HAP-1 (cell line): ENCODE measurements at regions not wholly inside any gene's neighbourhood (a gene's known extent, or its start where the extent isn't known, plus 50 kb on each side); places are given as distances from the start of the nearest gene placed in this dataset.
"Not testable (repeated sequence)": the region's sequence is repeated elsewhere in the genome, so short reads cannot be mapped to it uniquely, and the experiment has no call there.

Experiments
- DNase-seq, 2 experiments: peaks; one replicate each; pipeline ENCODE4 v3.0.0-alpha.2; 2016 to 2020; ENCODE audit warnings: low spot score in 2 of 2
- H3K27me3 ChIP-seq: fragments of 250-450 bp; sonication (Bioruptor Pico); 2 replicates; pipeline ENCODE4 v1.5.1; 2020; ENCODE audit warnings: low read depth, mild to moderate bottlenecking, moderate library complexity
- H3K36me3 ChIP-seq: fragments of 250-450 bp; sonication (Bioruptor Pico); replicated peaks from 2 replicates; pipeline ENCODE4 v1.5.1; 2020; ENCODE audit warnings: mild to moderate bottlenecking
- H3K4me1 ChIP-seq: fragments of 250-450 bp; sonication (Bioruptor Pico); 2 replicates; pipeline ENCODE4 v1.5.1; 2020; ENCODE audit warnings: mild to moderate bottlenecking
- H3K4me3 ChIP-seq: fragments of 250-450 bp; sonication (Bioruptor Pico); 2 replicates; pipeline ENCODE4 v1.5.1; 2020; ENCODE audit warnings: mild to moderate bottlenecking, moderate library complexity
- H3K9me3 ChIP-seq: fragments of 250-450 bp; sonication (Bioruptor Pico); 2 replicates; pipeline ENCODE4 v1.5.1; 2020; ENCODE audit warnings: mild to moderate bottlenecking, moderate library complexity
- in situ Hi-C: fragments of 300-500 bp; cut with MboI; formaldehyde crosslinking; loops from 3 replicates; pipeline ENCODE4 v1.14.3; 2020; ENCODE audit warnings: low sequenced_read_pairs, inconsistent platforms, mixed read lengths

- Histone ChIP-seq H3K36me3 (no peaks in the 10 kb centered on the region), H3K27me3 (no peaks in the 10 kb centered on the region), H3K4me1 (no peaks in the 10 kb centered on the region), H3K9me3 (no peaks in the 10 kb centered on the region), H3K4me3 (no peak overlapping the region)
- DNase-seq = no peak
- in situ Hi-C loops = no loop called here
Observed at GRCh38 chr12:97876780-97877179, 414.2 kb downstream of the RMST start.

GRCh38 chr12:97877404-97877803, 414.8 kb downstream of the RMST start:
- H3K36me3 ChIP-seq = no peaks in the 10 kb centered on the region
- H3K4me1 ChIP-seq = no peaks in the 10 kb centered on the region
- peak in 1 of 2 experiments; percentile 9 for DNase-seq
- H3K27me3 ChIP-seq = no peaks in the 10 kb centered on the region
- no peak overlapping the region for H3K4me3 ChIP-seq
- H3K9me3 ChIP-seq = no peaks in the 10 kb centered on the region
- in situ Hi-C loops = no loop called here

- no peaks in the 10 kb centered on the region for H3K9me3 ChIP-seq
- H3K36me3 ChIP-seq = no peaks in the 10 kb centered on the region
- no peaks in the 10 kb centered on the region for H3K27me3 ChIP-seq
- no peak for DNase-seq
- no peak overlapping the region for H3K4me3 ChIP-seq
- H3K4me1 ChIP-seq = peaks cover 6% of the 10 kb centered on the region
- in situ Hi-C loops = no loop called here
Observed at GRCh38 chr12:97886511-97887176, 424.0 kb downstream of the RMST start.

GRCh38 chr12:97897881-97898280, 435.3 kb downstream of the RMST start:
- H3K27me3 ChIP-seq, H3K9me3 ChIP-seq, in situ Hi-C loops, H3K4me1 ChIP-seq, H3K36me3 ChIP-seq, DNase-seq, H3K4me3 ChIP-seq: not testable (repeated sequence)

- no peaks in the 10 kb centered on the region for H3K4me1 ChIP-seq
- H3K9me3 ChIP-seq = no peaks in the 10 kb centered on the region
- in situ Hi-C loops = no loop called here
- H3K36me3 ChIP-seq = no peaks in the 10 kb centered on the region
- DNase-seq = no peak
- no peaks in the 10 kb centered on the region for H3K27me3 ChIP-seq
- no peak overlapping the region for H3K4me3 ChIP-seq
Observed at GRCh38 chr12:97899529-97899928, 436.9 kb downstream of the RMST start.

GRCh38 chr12:97899956-97900355, 437.4 kb downstream of the RMST start:
- no peak for DNase-seq
- H3K9me3 ChIP-seq = no peaks in the 10 kb centered on the region
- no peaks in the 10 kb centered on the region for H3K36me3 ChIP-seq
- no peaks in the 10 kb centered on the region for H3K4me1 ChIP-seq
- in situ Hi-C loops = no loop called here
- H3K27me3 ChIP-seq = no peaks in the 10 kb centered on the region
- no peak overlapping the region for H3K4me3 ChIP-seq

- in situ Hi-C loops = no loop called here
- Histone ChIP-seq H3K4me3 (no peak overlapping the region), H3K36me3 (no peaks in the 10 kb centered on the region), H3K27me3 (no peaks in the 10 kb centered on the region), H3K4me1 (no peaks in the 10 kb centered on the region), H3K9me3 (no peaks in the 10 kb centered on the region)
- DNase-seq = no peak
Observed at GRCh38 chr12:97903356-97903755, 440.8 kb downstream of the RMST start.

- in situ Hi-C loops = no loop called here
Observed at GRCh38 chr12:97907504-97907903, 444.9 kb downstream of the RMST start.

GRCh38 chr12:97910559-97910958, 448.0 kb downstream of the RMST start:
- Histone ChIP-seq H3K36me3 (no peaks in the 10 kb centered on the region), H3K9me3 (no peaks in the 10 kb centered on the region), H3K27me3 (no peaks in the 10 kb centered on the region), H3K4me3 (no peak overlapping the region), H3K4me1 (no peaks in the 10 kb centered on the region)
- no peak for DNase-seq
- in situ Hi-C loops = no loop called here

More at GRCh38 chr12:97907504-97907903, 444.9 kb downstream of the RMST start:
- Histone ChIP-seq H3K27me3 (no peaks in the 10 kb centered on the region), H3K4me1 (no peaks in the 10 kb centered on the region), H3K9me3 (no peaks in the 10 kb centered on the region), H3K36me3 (no peaks in the 10 kb centered on the region), H3K4me3 (no peak overlapping the region)
- no peak for DNase-seq

GRCh38 chr12:97912943-97913342, 450.3 kb downstream of the RMST start:
- in situ Hi-C loops = no loop called here
- Histone ChIP-seq H3K4me1 (no peaks in the 10 kb centered on the region), H3K4me3 (no peak overlapping the region), H3K36me3 (no peaks in the 10 kb centered on the region), H3K27me3 (no peaks in the 10 kb centered on the region), H3K9me3 (no peaks in the 10 kb centered on the region)
- DNase-seq = no peak

- Histone ChIP-seq H3K27me3 (no peaks in the 10 kb centered on the region), H3K36me3 (no peaks in the 10 kb centered on the region), H3K4me1 (no peaks in the 10 kb centered on the region), H3K4me3 (no peak overlapping the region), H3K9me3 (no peaks in the 10 kb centered on the region)
- in situ Hi-C loops = no loop called here
- DNase-seq = no peak
Observed at GRCh38 chr12:97921979-97922722, 459.5 kb downstream of the RMST start.

- H3K36me3 ChIP-seq = no peaks in the 10 kb centered on the region
- no peaks in the 10 kb centered on the region for H3K4me1 ChIP-seq
- H3K27me3 ChIP-seq = no peaks in the 10 kb centered on the region
- no peak overlapping the region for H3K4me3 ChIP-seq
- H3K9me3 ChIP-seq = no peaks in the 10 kb centered on the region
- in situ Hi-C loops = no loop called here
- no peak for DNase-seq
Observed at GRCh38 chr12:97923546-97923945, 460.9 kb downstream of the RMST start.

- no peak overlapping the region for H3K4me3 ChIP-seq
- H3K27me3 ChIP-seq = no peaks in the 10 kb centered on the region
- no peaks in the 10 kb centered on the region for H3K4me1 ChIP-seq
- no peak for DNase-seq
- no peaks in the 10 kb centered on the region for H3K9me3 ChIP-seq
- in situ Hi-C loops = no loop called here
- no peaks in the 10 kb centered on the region for H3K36me3 ChIP-seq
Observed at GRCh38 chr12:97924122-97924521, 461.5 kb downstream of the RMST start.

GRCh38 chr12:97927977-97928376, 465.4 kb downstream of the RMST start:
- H3K9me3 ChIP-seq = no peaks in the 10 kb centered on the region
- H3K27me3 ChIP-seq = no peaks in the 10 kb centered on the region
- no peaks in the 10 kb centered on the region for H3K4me1 ChIP-seq
- DNase-seq = no peak
- in situ Hi-C loops = no loop called here
- no peak overlapping the region for H3K4me3 ChIP-seq
- H3K36me3 ChIP-seq = no peaks in the 10 kb centered on the region
